ENCODE measurements at regions not wholly inside any gene's neighbourhood (a gene's known extent, or its start where the extent isn't known, plus 50 kb on each side); places are given as distances from the start of the nearest gene placed in this dataset.

- DNase-seq (ENCODE audit: low spot score), result no peak
- ATAC-seq (ENCODE audit: insufficient number of reproducible peaks, low FRiP score, low read depth), result no peak
- TF ChIP-seq CTCF (IDR thresholded peaks at IDR 0.05), result no peak
- Histone ChIP-seq H3K4me3 (no peak overlapping the region), H3K36me3 (no peaks in the 10 kb centered on the region), H3K9me3 (no peaks in the 10 kb centered on the region), H3K27me3 (replicated peaks; ENCODE audit: insufficient read depth) (no peaks in the 10 kb centered on the region), H3K4me1 (ENCODE audit: control insufficient read depth in 1 of 2, low read depth in 2 of 2) (no peaks in the 10 kb centered on the region), H3K27ac (no peak overlapping the region)
Measured at GRCh38 chr11:127590314-127590713, 589.7 kb upstream of the KIRREL3 start.

- Histone ChIP-seq H3K9me3 (no peaks in the 10 kb centered on the region), H3K27ac (no peak overlapping the region), H3K4me1 (ENCODE audit: control insufficient read depth in 1 of 2, low read depth in 2 of 2) (no peaks in the 10 kb centered on the region), H3K27me3 (replicated peaks; ENCODE audit: insufficient read depth) (no peaks in the 10 kb centered on the region), H3K4me3 (no peak overlapping the region), H3K36me3 (no peaks in the 10 kb centered on the region)
- DNase-seq (ENCODE audit: low spot score) (no peak), ATAC-seq (ENCODE audit: insufficient number of reproducible peaks, low FRiP score, low read depth) (no peak)
- no peak for TF ChIP-seq CTCF (IDR thresholded peaks at IDR 0.05)
Measured at GRCh38 chr11:127588431-127588830, 587.9 kb upstream of the KIRREL3 start.

- no peaks in the 10 kb centered on the region for H3K36me3 ChIP-seq
- DNase-seq (ENCODE audit: low spot score) (no peak), ATAC-seq (ENCODE audit: insufficient number of reproducible peaks, low FRiP score, low read depth) (no peak)
- H3K9me3 ChIP-seq, result no peaks in the 10 kb centered on the region
- H3K4me3 ChIP-seq, result no peak overlapping the region
- H3K4me1 ChIP-seq (ENCODE audit: control insufficient read depth in 1 of 2, low read depth in 2 of 2), result no peaks in the 10 kb centered on the region
- H3K27ac ChIP-seq, result no peak overlapping the region
- H3K27me3 ChIP-seq (replicated peaks; ENCODE audit: insufficient read depth), result no peaks in the 10 kb centered on the region
- no peak for TF ChIP-seq CTCF (IDR thresholded peaks at IDR 0.05)
Measured at GRCh38 chr11:127587511-127587910, 586.9 kb upstream of the KIRREL3 start.

- Histone ChIP-seq H3K4me1 (ENCODE audit: control insufficient read depth in 1 of 2, low read depth in 2 of 2) (no peaks in the 10 kb centered on the region), H3K27ac (no peak overlapping the region), H3K9me3 (no peaks in the 10 kb centered on the region), H3K27me3 (replicated peaks; ENCODE audit: insufficient read depth) (no peaks in the 10 kb centered on the region), H3K4me3 (no peak overlapping the region), H3K36me3 (no peaks in the 10 kb centered on the region)
- ATAC-seq (ENCODE audit: insufficient number of reproducible peaks, low FRiP score, low read depth) (no peak), DNase-seq (ENCODE audit: low spot score) (no peak)
- TF ChIP-seq CTCF (IDR thresholded peaks at IDR 0.05), result no peak
Measured at GRCh38 chr11:127576210-127576609, 575.6 kb upstream of the KIRREL3 start.

- DNase-seq (ENCODE audit: low spot score) (no peak), ATAC-seq (ENCODE audit: insufficient number of reproducible peaks, low FRiP score, low read depth) (no peak)
- TF ChIP-seq CTCF (IDR thresholded peaks at IDR 0.05), result no peak
- no peaks in the 10 kb centered on the region for H3K9me3 ChIP-seq
- no peaks in the 10 kb centered on the region for H3K36me3 ChIP-seq
- H3K4me1 ChIP-seq (ENCODE audit: control insufficient read depth in 1 of 2, low read depth in 2 of 2), result no peaks in the 10 kb centered on the region
- H3K27me3 ChIP-seq (replicated peaks; ENCODE audit: insufficient read depth), result no peaks in the 10 kb centered on the region
- H3K27ac ChIP-seq, result no peak overlapping the region
- no peak overlapping the region for H3K4me3 ChIP-seq
Measured at GRCh38 chr11:127574478-127574877, 573.9 kb upstream of the KIRREL3 start.
